CD14-positive monocyte (primary cell): ENCODE measurements at regions not wholly inside any gene's neighbourhood (a gene's known extent, or its start where the extent isn't known, plus 50 kb on each side); places are given as distances from the start of the nearest gene placed in this dataset.

Experiments used
- DNase-seq, 3 donors: peaks; one replicate each; pipeline ENCODE4 v3.0.0-alpha.2; 2011 to 2022
- H2AFZ ChIP-seq: 2 replicates; pipeline ENCODE4 v1.6.0; 2012; ENCODE audit warnings: mild to moderate bottlenecking, low read depth, low read length, inconsistent platforms; ENCODE audit not compliant: insufficient read depth, poor library complexity, severe bottlenecking
- H3K27ac ChIP-seq, 2 donors: 1 replicate in 1 of 2; 2 replicates in 1 of 2; pipeline ENCODE4 v1.5.1; 2012 to 2013; ENCODE audit warnings: low read length in 2 of 2, control low read depth in 1 of 2, inconsistent platforms in 1 of 2, low read depth in 1 of 2, mild to moderate bottlenecking in 1 of 2
- H3K27me3 ChIP-seq, 2 donors: one replicate each; pipeline versions ENCODE4 v1.6.0 to v1.6.1; 2011 to 2013; ENCODE audit warnings: low read length in 2 of 2; ENCODE audit not compliant: control insufficient read depth in 2 of 2, insufficient read depth in 2 of 2
- H3K36me3 ChIP-seq, 2 donors: replicated peaks in 1 of 2; 1 replicate in 1 of 2; 2 replicates in 1 of 2; pipeline versions ENCODE4 v1.5.1 to v1.6.1; 2012 to 2013; ENCODE audit warnings: low read length in 2 of 2, control low read depth in 1 of 2, inconsistent platforms in 1 of 2, mild to moderate bottlenecking in 1 of 2; ENCODE audit not compliant: insufficient read depth in 2 of 2, control insufficient read depth in 1 of 2
- H3K4me1 ChIP-seq, 2 donors: 1 replicate in 1 of 2; 2 replicates in 1 of 2; pipeline versions ENCODE4 v1.5.1 to v1.6.1; 2012 to 2013; ENCODE audit warnings: low read length in 2 of 2, control low read depth in 1 of 2, inconsistent platforms in 1 of 2, mild to moderate bottlenecking in 1 of 2, moderate library complexity in 1 of 2; ENCODE audit not compliant: insufficient read depth in 2 of 2, control insufficient read depth in 1 of 2
- H3K4me2 ChIP-seq: replicated peaks from 2 replicates; pipeline ENCODE3; 2012; ENCODE audit warnings: low read length, moderate library complexity, mild to moderate bottlenecking; ENCODE audit not compliant: poor library complexity, severe bottlenecking; ENCODE audit errors: extremely low read depth
- H3K4me3 ChIP-seq, 3 experiments: fragments of 200-600 bp in 1 of 3; sonication (generic) in 1 of 3; replicated peaks in 1 of 3; 1 replicate in 2 of 3; 2 replicates in 1 of 3; pipeline ENCODE4 v1.5.1; 2011 to 2013; ENCODE audit warnings: low read length in 3 of 3, mild to moderate bottlenecking in 3 of 3, control low read depth in 2 of 3, low read depth in 2 of 3, inconsistent platforms in 1 of 3, moderate library complexity in 1 of 3
- H3K79me2 ChIP-seq: 2 replicates; pipeline ENCODE4 v1.6.0; 2012; ENCODE audit warnings: mild to moderate bottlenecking, control low read depth, inconsistent platforms, low read length, moderate library complexity; ENCODE audit not compliant: insufficient read depth
- H3K9ac ChIP-seq: 2 replicates; pipeline ENCODE4 v1.6.0; 2017; ENCODE audit warnings: low read length, mild to moderate bottlenecking; ENCODE audit not compliant: insufficient read depth, poor library complexity, severe bottlenecking
- H3K9me3 ChIP-seq, 2 donors: replicated peaks in 1 of 2; 1 replicate in 1 of 2; 2 replicates in 1 of 2; pipeline versions ENCODE4 v1.5.1 to v1.6.1; 2012 to 2013; ENCODE audit warnings: low read length in 2 of 2, control low read depth in 1 of 2; ENCODE audit not compliant: control insufficient read depth in 1 of 2, insufficient read depth in 1 of 2
- H4K20me1 ChIP-seq: 2 replicates; pipeline ENCODE4 v1.6.0; 2012; ENCODE audit warnings: mild to moderate bottlenecking, low read length, control low read depth, moderate library complexity; ENCODE audit not compliant: insufficient read depth
- H3K27ac Mint-ChIP-seq, 7 donors: one replicate each; pipeline ENCODE4 v1.8.0; 2020; ENCODE audit warnings: mild to moderate bottlenecking in 7 of 7, mixed read lengths in 7 of 7, moderate library complexity in 6 of 7, inconsistent platforms in 2 of 7
- H3K27me3 Mint-ChIP-seq, 3 donors: one replicate each; pipeline ENCODE4 v1.8.0; 2021 to 2022; ENCODE audit warnings: low read depth in 3 of 3, mild to moderate bottlenecking in 3 of 3, mixed read lengths in 3 of 3, moderate library complexity in 3 of 3, inconsistent platforms in 1 of 3
- H3K36me3 Mint-ChIP-seq, 2 donors: one replicate each; pipeline ENCODE4 v1.8.0; 2020; ENCODE audit warnings: mixed read lengths in 2 of 2, inconsistent platforms in 1 of 2, mild to moderate bottlenecking in 1 of 2
- H3K4me1 Mint-ChIP-seq: one replicate; pipeline ENCODE4 v1.8.0; 2020; ENCODE audit warnings: mild to moderate bottlenecking, mixed read lengths
- H3K4me3 Mint-ChIP-seq, 2 donors: one replicate each; pipeline ENCODE4 v1.8.0; 2020; ENCODE audit warnings: mild to moderate bottlenecking in 2 of 2, mixed read lengths in 2 of 2, moderate library complexity in 1 of 2
- H3K9me3 Mint-ChIP-seq, 7 donors: one replicate each; pipeline ENCODE4 v1.8.0; 2020 to 2022; ENCODE audit warnings: mixed read lengths in 7 of 7, mild to moderate bottlenecking in 6 of 7, moderate library complexity in 6 of 7, inconsistent platforms in 2 of 7
- CTCF ChIP-seq: fragments of 200-600 bp; IDR thresholded peaks from one replicate; pipeline ENCODE4 v1.8.0; 2022; ENCODE audit warnings: antibody characterized with exemption, mild to moderate bottlenecking
- WGBS: methylation state at CpG from one replicate; pipeline ENCODE4 v1.1.5; 2013; ENCODE audit warnings: missing lambda C conversion rate; ENCODE audit not compliant: insufficient coverage; 5-methylcytosine and 5-hydroxymethylcytosine counted together
- intact Hi-C, 2 donors: fragments of 100-400 bp; cut with micrococcal nuclease; formaldehyde crosslinking; loops; one replicate each; pipeline versions ENCODE4 v1.15.0 to v1.15.1; 2023

GRCh38 chr12:94059394-94060368 lies 88.7 kb upstream of the PLXNC1 start:
- no peak overlapping the region for H3K27ac ChIP-seq
- peaks cover 7 to 14% of the 10 kb centered on the region in 2 donors for H3K9me3 ChIP-seq
- no peaks in the 10 kb centered on the region for H3K79me2 ChIP-seq
- no peaks in the 10 kb centered on the region for H4K20me1 ChIP-seq
- no peak overlapping the region for H3K4me3 ChIP-seq
- no peak overlapping the region for H3K9ac ChIP-seq
- H3K36me3 Mint-ChIP-seq = no peaks in the 10 kb centered on the region
- no peaks in the 10 kb centered on the region for H3K36me3 ChIP-seq
- peaks cover 4 to 21% (median 15%) of the 10 kb centered on the region in 7 donors for H3K9me3 Mint-ChIP-seq
- H2AFZ ChIP-seq = no peak overlapping the region
- no peaks in the 10 kb centered on the region for H3K4me1 ChIP-seq
- no peak for DNase-seq
- H3K27ac Mint-ChIP-seq = no peak overlapping the region
- H3K4me3 Mint-ChIP-seq = no peak overlapping the region
- H3K4me2 ChIP-seq = no peak overlapping the region
- no peak for TF ChIP-seq CTCF
- H3K27me3 Mint-ChIP-seq = peaks cover 0 to 2% (median 0%) of the 10 kb centered on the region in 3 donors
- no peaks in the 10 kb centered on the region for H3K27me3 ChIP-seq
- 40% methylated on average over 1 of the region's 5 CpGs for WGBS
- H3K4me1 Mint-ChIP-seq = peaks cover 20% of the 10 kb centered on the region
- intact Hi-C loops = no loop called here

- WGBS = no CpG with 5 or more reads among the region's 1 CpG
- TF ChIP-seq CTCF = no peak
- Histone ChIP-seq H3K36me3 (no peaks in the 10 kb centered on the region), H2AFZ (no peak overlapping the region), H3K9ac (no peak overlapping the region), H3K4me3 (no peak overlapping the region), H3K27me3 (no peaks in the 10 kb centered on the region), H4K20me1 (no peaks in the 10 kb centered on the region), H3K4me1 (no peaks in the 10 kb centered on the region), H3K79me2 (no peaks in the 10 kb centered on the region), H3K4me2 (no peak overlapping the region), H3K9me3 (peaks cover 7 to 14% of the 10 kb centered on the region in 2 donors), H3K27ac (no peak overlapping the region)
- intact Hi-C loops = no loop called here
- Mint-ChIP-seq H3K9me3 (peaks cover 6 to 19% (median 15%) of the 10 kb centered on the region in 7 donors), H3K27me3 (peaks cover 0 to 2% (median 0%) of the 10 kb centered on the region in 3 donors), H3K36me3 (no peaks in the 10 kb centered on the region), H3K27ac (no peak overlapping the region), H3K4me1 (peaks cover 20% of the 10 kb centered on the region), H3K4me3 (no peak overlapping the region)
- no peak for DNase-seq
Observed at GRCh38 chr12:94062194-94062593, 86.2 kb upstream of the PLXNC1 start.
